ENCODE measurements at regions not wholly inside any gene's neighbourhood (a gene's known extent, or its start where the extent isn't known, plus 50 kb on each side); places are given as distances from the start of the nearest gene placed in this dataset.

- no peaks in the 10 kb centered on the region for H3K79me2 ChIP-seq (ENCODE audit: control insufficient read depth in 1 of 2, insufficient read depth in 2 of 2, low read length in 2 of 2)
- no peak overlapping the region for H2BK5ac ChIP-seq (ENCODE audit: low read depth, low read length)
- no peak overlapping the region for H2BK12ac ChIP-seq (ENCODE audit: low read depth, low read length)
- CTCF ChIA-PET (ENCODE audit: partially characterized antibody) = interaction anchor here (0.6 to 1.6 kb wide), 11 partner anchors 9 to 150 kb away, joined by 3 to 6 read pairs (median 3); no protein-coding TSS in a partner anchor
- no peak overlapping the region for H4K5ac ChIP-seq (ENCODE audit: insufficient read length, low read depth, low read length)
- H3K36me3 ChIP-seq (ENCODE audit: control insufficient read depth in 2 of 4, insufficient read depth in 4 of 4, low read length in 3 of 4) = no peaks in the 10 kb centered on the region
- H2AFZ ChIP-seq (ENCODE audit: low read length) = no peak overlapping the region
- no peak overlapping the region for H3K14ac ChIP-seq (ENCODE audit: insufficient read length)
- H2BK120ac ChIP-seq (replicated peaks; ENCODE audit: low read depth, low read length) = no peak overlapping the region
- no peak overlapping the region for H3K56ac ChIP-seq (replicated peaks; ENCODE audit: insufficient read length, low read depth, low read length)
- DNase-seq (ENCODE audit: low read depth in 1 of 2, low spot score in 2 of 2) (no peak), FAIRE-seq (no peak)
- H2BK20ac ChIP-seq (ENCODE audit: low read length) = no peak overlapping the region
- H3K23me2 ChIP-seq (ENCODE audit: low read depth, low read length) = no peaks in the 10 kb centered on the region; the same call in 1 of the 2 replicates
- no peak overlapping the region for H3K9ac ChIP-seq (replicated peaks in 1 of 4; ENCODE audit: extremely low read depth in 1 of 4, low read depth in 3 of 4, low read length in 3 of 4)
- WGBS, 2 experiments (ENCODE audit: extremely low coverage in 1 of 2, insufficient coverage in 1 of 2, insufficient read length in 1 of 2, insufficient replicate concordance in 2 of 2, low coverage in 1 of 2, low lambda C conversion rate in 2 of 2, missing lambda C conversion rate in 1 of 2) = 95% methylated on average over 3 of the region's 3 CpGs; no CpG with 5 or more reads in 1 of the 2 experiments
- H3K23ac ChIP-seq (ENCODE audit: insufficient read length) = no peak overlapping the region
- POLR2A ChIA-PET (ENCODE audit: partially characterized antibody) = interaction anchor here (1.0 kb wide), 1 partner anchor 69 kb away, joined by 3 read pairs; no protein-coding TSS in a partner anchor
- no peak overlapping the region for H4K91ac ChIP-seq (replicated peaks; ENCODE audit: insufficient read length, low read length)
- no peak overlapping the region for H3K4me3 ChIP-seq (ENCODE audit: extremely low read depth in 1 of 4, insufficient read depth in 2 of 4, low read depth in 3 of 4, low read length in 4 of 4)
- H2AK5ac ChIP-seq (ENCODE audit: low read depth, low read length) = no peak overlapping the region
- no peak overlapping the region for H3K18ac ChIP-seq (ENCODE audit: extremely low read depth, low read length)
- peaks cover 0 to 3% (median 0%) of the 10 kb centered on the region in 4 experiments; a peak in 2 of 7 replicates for H3K4me1 ChIP-seq (replicated peaks in 1 of 4; ENCODE audit: control insufficient read depth in 3 of 4, insufficient read depth in 4 of 4, low read length in 3 of 4)
- H3K9me3 ChIP-seq (ENCODE audit: insufficient read depth in 2 of 2, low read depth in 1 of 2, low read length in 1 of 2) = no peaks in the 10 kb centered on the region
- H3K4ac ChIP-seq (replicated peaks; ENCODE audit: insufficient read length, low read depth, low read length) = no peak overlapping the region
- H3K27ac ChIP-seq (ENCODE audit: low read depth, low read length) = no peak overlapping the region
- H3K4me2 ChIP-seq (ENCODE audit: insufficient read depth in 1 of 2, low read depth in 2 of 2, low read length in 2 of 2) = no peak overlapping the region
- H2BK15ac ChIP-seq (ENCODE audit: low read length) = no peak overlapping the region
- no peaks in the 10 kb centered on the region for H3K27me3 ChIP-seq (replicated peaks in 1 of 4; ENCODE audit: control insufficient read depth in 3 of 4, extremely low read depth in 1 of 4, insufficient read depth in 3 of 4, low read length in 3 of 4)
- H4K20me1 ChIP-seq (replicated peaks in 1 of 2; ENCODE audit: control insufficient read depth in 1 of 2, insufficient read depth in 2 of 2, low read length in 2 of 2) = no peaks in the 10 kb centered on the region
- no peak overlapping the region for H4K8ac ChIP-seq (ENCODE audit: extremely low read depth, insufficient read depth, low read length)
- H3K79me1 ChIP-seq (ENCODE audit: low read depth, low read length) = no peaks in the 10 kb centered on the region
- TF ChIP-seq ZNF274 (IDR thresholded peaks at IDR 0.05; ENCODE audit: borderline replicate concordance, extremely low read depth, low read length) = no peak
These were observed 740.0 kb upstream of the TMEM132C start for GRCh38 chr12:127526925-127527324.
